PC-3 (cell line): ENCODE measurements at regions not wholly inside any gene's neighbourhood (a gene's known extent, or its start where the extent isn't known, plus 50 kb on each side); places are given as distances from the start of the nearest gene placed in this dataset.

Experiments
- ATAC-seq: fragments of 200-7000 bp; cut with Tn5 transposase; 2 replicates; pipeline ENCODE4 v1.9.1; 2020; ENCODE audit warnings: mild to moderate bottlenecking, moderate library complexity
- BruUV-seq: library from RNA; stranded (reverse); fragments of 400-500 nt; replicated peaks from 2 replicates; lab custom pipeline; 2021; lab: Mats Ljungman, UMichigan
- CTCF ChIA-PET: fragments of 300-600 bp; sonication (Branson Sonifier 250); formaldehyde crosslinking; loops from one replicate; lab custom pipeline; 2022; ENCODE audit warnings: antibody characterized with exemption; lab: Charles Lee
- POLR2A ChIA-PET: fragments of 300-600 bp; sonication (Branson Sonifier 250); formaldehyde crosslinking; loops from one replicate; lab custom pipeline; 2022; ENCODE audit warnings: antibody characterized with exemption; ENCODE audit not compliant: unreplicated experiment; lab: Charles Lee
- DNase-seq: peaks from one replicate; pipeline ENCODE4 v3.0.0-alpha.2; 2015
- H2AFZ ChIP-seq: fragments of 300-600 bp; sonication (generic); 2 replicates; pipeline ENCODE4 v1.6.0; 2016; ENCODE audit warnings: antibody characterized with exemption, low read length
- H3F3A ChIP-seq: fragments of 300-600 bp; sonication (generic); one replicate; pipeline ENCODE4 v1.6.0; 2017; ENCODE audit warnings: antibody characterized with exemption, low read length, control low read depth, mild to moderate bottlenecking; ENCODE audit not compliant: unreplicated experiment
- H3K27ac ChIP-seq: fragments of 300-600 bp; sonication (generic); 2 replicates; pipeline ENCODE4 v1.5.1; 2016; ENCODE audit warnings: mild to moderate bottlenecking, low read length
- H3K27me3 ChIP-seq: fragments of 300-600 bp; sonication (generic); 2 replicates; pipeline ENCODE4 v1.6.1; 2016; ENCODE audit warnings: low read length, mixed read lengths
- H3K36me3 ChIP-seq: fragments of 300-600 bp; sonication (generic); 2 replicates; pipeline ENCODE4 v1.6.1; 2016; ENCODE audit warnings: low read depth, mixed run types, low read length, mixed read lengths
- H3K4me1 ChIP-seq: fragments of 300-600 bp; sonication (generic); 2 replicates; pipeline ENCODE4 v1.5.1; 2016; ENCODE audit warnings: low read length; ENCODE audit not compliant: insufficient read depth
- H3K4me2 ChIP-seq: fragments of 300-600 bp; sonication (generic); 2 replicates; pipeline ENCODE4 v1.6.0; 2016; ENCODE audit warnings: low read length
- H3K4me3 ChIP-seq: fragments of 300-600 bp; sonication (generic); 2 replicates; pipeline ENCODE4 v1.5.1; 2016; ENCODE audit warnings: mild to moderate bottlenecking, low read length, mixed read lengths
- H3K79me2 ChIP-seq: fragments of 300-600 bp; sonication (generic); 2 replicates; pipeline ENCODE4 v1.6.1; 2017; ENCODE audit warnings: low read length, mixed read lengths
- H3K9ac ChIP-seq: fragments of 300-600 bp; sonication (generic); 2 replicates; pipeline ENCODE4 v1.6.0; 2016; ENCODE audit warnings: mild to moderate bottlenecking, low read length
- H3K9me2 ChIP-seq: fragments of 300-600 bp; sonication (generic); replicated peaks from 2 replicates; pipeline ENCODE4 v1.6.1; 2016; ENCODE audit warnings: mixed run types, low read length, mixed read lengths
- H3K9me3 ChIP-seq: fragments of 300-600 bp; sonication (generic); 2 replicates; pipeline ENCODE4 v1.6.1; 2016; ENCODE audit warnings: low read length, mixed read lengths
- H4K20me1 ChIP-seq: fragments of 300-600 bp; sonication (generic); 2 replicates; pipeline ENCODE4 v1.6.1; 2016; ENCODE audit warnings: low read length, mixed read lengths
- EZH2 ChIP-seq: fragments of 300-600 bp; sonication (generic); IDR thresholded peaks from one replicate; pipeline ENCODE4 v1.6.1; 2017; ENCODE audit warnings: antibody characterized with exemption, mild to moderate bottlenecking, low read length; ENCODE audit not compliant: unreplicated experiment
- EZH2phosphoT487 ChIP-seq: fragments of 300-600 bp; sonication (generic); IDR thresholded peaks from 2 replicates; pipeline ENCODE4 v1.6.1; 2018; ENCODE audit warnings: mild to moderate bottlenecking, antibody characterized with exemption, low read length, borderline replicate concordance
- intact Hi-C: fragments of 100-400 bp; cut with micrococcal nuclease; formaldehyde crosslinking; loops from 2 replicates; pipeline ENCODE4 v1.9.0; 2023
- TF ChIP-seq, protein P1 (sequence below): fragments of 300-600 bp; sonication (generic); conservative IDR thresholded peaks from 2 replicates; pipeline ENCODE4 v1.5.1; 2017; ENCODE audit warnings: antibody characterized with exemption, low read depth, mild to moderate bottlenecking, low read length

DNA sequence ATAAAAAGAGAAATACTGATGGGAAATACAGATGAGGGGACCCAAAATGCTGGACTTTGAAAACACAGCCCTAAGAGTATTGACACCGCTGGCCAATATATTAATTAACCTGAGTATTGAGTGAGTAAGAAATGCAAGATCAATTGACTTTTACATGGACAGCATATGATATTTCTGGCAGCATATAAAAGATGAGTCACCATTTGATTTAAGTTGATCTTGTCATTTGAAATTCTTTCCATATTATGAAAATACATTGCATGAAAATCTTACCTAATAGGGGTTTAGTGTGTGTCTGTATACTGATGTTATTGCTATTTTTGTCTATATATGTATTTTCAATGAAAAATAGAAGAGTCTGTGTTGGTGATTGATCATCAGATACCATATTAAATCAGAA lies 619.6 kb downstream of the KCTD12 start:
- Histone ChIP-seq H4K20me1 (no peaks in the 10 kb centered on the region), H3K79me2 (no peaks in the 10 kb centered on the region), H3K4me3 (no peak overlapping the region), H3K4me2 (no peak overlapping the region), H3K36me3 (no peaks in the 10 kb centered on the region), H3F3A (no peaks in the 10 kb centered on the region), H2AFZ (no peak overlapping the region), H3K9me2 (no peaks in the 10 kb centered on the region), H3K4me1 (no peaks in the 10 kb centered on the region), H3K27ac (no peak overlapping the region), H3K27me3 (no peaks in the 10 kb centered on the region), H3K9me3 (no peaks in the 10 kb centered on the region), H3K9ac (no peak overlapping the region)
- intact Hi-C loops, result no loop called here
- no TSS peak for BruUV-seq
- TF ChIP-seq EZH2, result no peak
- TF ChIP-seq, protein P1, sequence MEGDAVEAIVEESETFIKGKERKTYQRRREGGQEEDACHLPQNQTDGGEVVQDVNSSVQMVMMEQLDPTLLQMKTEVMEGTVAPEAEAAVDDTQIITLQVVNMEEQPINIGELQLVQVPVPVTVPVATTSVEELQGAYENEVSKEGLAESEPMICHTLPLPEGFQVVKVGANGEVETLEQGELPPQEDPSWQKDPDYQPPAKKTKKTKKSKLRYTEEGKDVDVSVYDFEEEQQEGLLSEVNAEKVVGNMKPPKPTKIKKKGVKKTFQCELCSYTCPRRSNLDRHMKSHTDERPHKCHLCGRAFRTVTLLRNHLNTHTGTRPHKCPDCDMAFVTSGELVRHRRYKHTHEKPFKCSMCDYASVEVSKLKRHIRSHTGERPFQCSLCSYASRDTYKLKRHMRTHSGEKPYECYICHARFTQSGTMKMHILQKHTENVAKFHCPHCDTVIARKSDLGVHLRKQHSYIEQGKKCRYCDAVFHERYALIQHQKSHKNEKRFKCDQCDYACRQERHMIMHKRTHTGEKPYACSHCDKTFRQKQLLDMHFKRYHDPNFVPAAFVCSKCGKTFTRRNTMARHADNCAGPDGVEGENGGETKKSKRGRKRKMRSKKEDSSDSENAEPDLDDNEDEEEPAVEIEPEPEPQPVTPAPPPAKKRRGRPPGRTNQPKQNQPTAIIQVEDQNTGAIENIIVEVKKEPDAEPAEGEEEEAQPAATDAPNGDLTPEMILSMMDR, result no peak
- TF ChIP-seq EZH2phosphoT487, result no peak
- POLR2A ChIA-PET, result no interaction called here
- DNase-seq, result no peak
- ATAC-seq, result no peak
- CTCF ChIA-PET, result no interaction called here

DNA sequence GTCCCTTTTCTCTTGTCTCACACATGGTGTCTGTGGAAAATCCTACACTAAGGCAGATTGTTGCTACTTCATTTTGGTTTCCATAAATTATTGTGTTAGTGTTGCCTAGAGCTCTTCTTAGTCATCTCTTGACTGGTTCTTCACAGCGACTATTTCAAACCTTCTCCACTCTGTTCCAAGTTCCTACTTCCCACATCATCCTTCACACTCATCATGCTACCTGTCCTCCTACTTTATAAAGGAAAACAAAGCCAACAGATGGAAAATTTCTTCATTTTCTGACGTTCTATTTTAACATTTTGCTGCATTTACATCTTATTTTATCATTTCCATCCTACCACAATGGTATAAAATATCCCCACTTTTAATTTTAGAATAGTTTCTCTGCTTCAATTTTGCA lies 614.1 kb downstream of the LMO7 start:
- Histone ChIP-seq H2AFZ (no peak overlapping the region), H4K20me1 (no peaks in the 10 kb centered on the region), H3K9me2 (no peaks in the 10 kb centered on the region), H3F3A (no peaks in the 10 kb centered on the region), H3K4me1 (no peaks in the 10 kb centered on the region), H3K4me2 (no peak overlapping the region), H3K27ac (no peak overlapping the region), H3K9ac (no peak overlapping the region), H3K9me3 (no peaks in the 10 kb centered on the region), H3K79me2 (no peaks in the 10 kb centered on the region), H3K4me3 (no peak overlapping the region), H3K27me3 (no peaks in the 10 kb centered on the region), H3K36me3 (no peaks in the 10 kb centered on the region)
- TF ChIP-seq EZH2phosphoT487 (no peak), EZH2 (no peak)
- TF ChIP-seq, protein P1, result no peak
- no TSS peak for BruUV-seq
- DNase-seq (no peak), ATAC-seq (no peak)
- POLR2A ChIA-PET, result no interaction called here
- CTCF ChIA-PET, result no interaction called here
- intact Hi-C loops, result no loop called here

DNA sequence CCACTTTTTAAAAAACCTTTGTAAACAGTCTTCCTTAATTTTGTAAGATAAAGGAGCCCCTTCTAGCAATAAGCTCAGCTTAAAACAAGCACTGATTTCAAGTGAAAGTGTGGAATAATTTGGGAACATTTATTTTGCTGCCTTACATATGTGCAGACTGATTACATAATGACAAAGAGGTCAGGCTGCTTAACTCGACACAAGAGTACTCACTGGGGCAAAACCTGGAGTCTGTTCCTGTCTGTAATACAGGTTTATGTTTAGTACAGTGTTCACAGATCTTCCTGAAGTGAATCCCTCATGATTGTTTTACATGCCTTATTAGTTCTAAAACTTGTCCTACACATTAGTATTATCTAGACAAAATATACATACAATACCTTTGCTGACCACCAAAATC lies 609.8 kb downstream of the LMO7 start:
- POLR2A ChIA-PET, result no interaction called here

More for the DNA sequence above, 609.8 kb downstream of the LMO7 start:
- Histone ChIP-seq H4K20me1 (no peaks in the 10 kb centered on the region), H3K27ac (no peak overlapping the region), H3K4me3 (no peak overlapping the region), H3K9me3 (no peaks in the 10 kb centered on the region), H3K36me3 (no peaks in the 10 kb centered on the region), H3K4me2 (no peak overlapping the region), H3K9ac (no peak overlapping the region), H3K79me2 (no peaks in the 10 kb centered on the region), H3K27me3 (peaks cover 6% of the 10 kb centered on the region), H2AFZ (no peak overlapping the region), H3K4me1 (no peaks in the 10 kb centered on the region), H3K9me2 (no peaks in the 10 kb centered on the region), H3F3A (no peaks in the 10 kb centered on the region)
- BruUV-seq, result no TSS peak
- TF ChIP-seq, protein P1, result no peak
- TF ChIP-seq EZH2, result no peak
- no peak for TF ChIP-seq EZH2phosphoT487
- DNase-seq, result no peak
- ATAC-seq, result no peak
- intact Hi-C loops, result no loop called here
- CTCF ChIA-PET, result no interaction called here
